Uterus (tissue), 3 donors: ENCODE measurements at regions not wholly inside any gene's neighbourhood (a gene's known extent, or its start where the extent isn't known, plus 50 kb on each side); places are given as distances from the start of the nearest gene placed in this dataset.

Source experiments
- DNase-seq, 2 donors: peaks; one replicate each; pipeline ENCODE4 v3.0.0-alpha.2; 2019 to 2020
- H3K27ac ChIP-seq, 2 donors: fragments of 200-600 bp; sonication (generic); 1 replicate in 1 of 2; 2 replicates in 1 of 2; pipeline ENCODE4 v1.5.1; 2016 to 2018
- H3K27me3 ChIP-seq, 2 donors: fragments of 200-600 bp; sonication (generic); one replicate each; pipeline ENCODE4 v1.5.1; 2018 to 2019; ENCODE audit warnings: control low read depth in 1 of 2
- H3K36me3 ChIP-seq, 2 donors: fragments of 200-600 bp; sonication (generic); one replicate each; pipeline ENCODE4 v1.5.1; 2019; ENCODE audit warnings: control low read depth in 1 of 2
- H3K4me1 ChIP-seq, 2 donors: fragments of 200-600 bp; sonication (generic); one replicate each; pipeline ENCODE4 v1.5.1; 2018 to 2019; ENCODE audit warnings: control low read depth in 1 of 2
- H3K4me3 ChIP-seq, 2 donors: fragments of 200-600 bp; sonication (generic); 1 replicate in 1 of 2; 2 replicates in 1 of 2; pipeline ENCODE4 v1.5.1; 2018 to 2019; ENCODE audit warnings: mild to moderate bottlenecking in 1 of 2
- H3K9me3 ChIP-seq, 2 donors: fragments of 200-600 bp; sonication (generic); one replicate each; pipeline ENCODE4 v1.5.1; 2019; ENCODE audit warnings: control low read depth in 1 of 2
- CTCF ChIP-seq, 4 experiments: fragments of 200-600 bp in 2 of 4; fragments of 450-650 bp in 2 of 4; sonication (generic) in 2 of 4; IDR thresholded peaks; one replicate each; pipeline ENCODE4 v1.5.1; 2016 to 2019; ENCODE audit warnings: antibody characterized with exemption in 4 of 4, mild to moderate bottlenecking in 2 of 4, moderate library complexity in 1 of 4
- POLR2A ChIP-seq, 2 donors: fragments of 450-650 bp; IDR thresholded peaks; one replicate each; pipeline ENCODE4 v1.6.1; 2016; ENCODE audit warnings: antibody characterized with exemption in 2 of 2, mild to moderate bottlenecking in 1 of 2, moderate library complexity in 1 of 2
- intact Hi-C: fragments of 100-400 bp; cut with DNase I; formaldehyde crosslinking; loops from one replicate; pipeline ENCODE4 v1.15.1; 2023; ENCODE audit warnings: low total_unique reads
- donor health status: DM: yes; HTN: yes; CAD: no.

- TF ChIP-seq CTCF (IDR thresholded peaks at IDR 0.05): no peak
- TF ChIP-seq POLR2A (IDR thresholded peaks at IDR 0.05): no peak
- intact Hi-C loops: no loop called here
- H3K4me1 ChIP-seq: no peaks in the 10 kb centered on the region
- no peak overlapping the region for H3K4me3 ChIP-seq
- no peak for DNase-seq
- no peaks in the 10 kb centered on the region for H3K27me3 ChIP-seq
- H3K36me3 ChIP-seq: no peaks in the 10 kb centered on the region
- H3K27ac ChIP-seq: no peak overlapping the region
- no peaks in the 10 kb centered on the region for H3K9me3 ChIP-seq
Observed at GRCh38 chr17:72432143-72432621, 311.4 kb downstream of the SOX9 start.

GRCh38 chr17:72432881-72433280, 312.1 kb downstream of the SOX9 start:
- no peak overlapping the region for H3K27ac ChIP-seq
- H3K4me1 ChIP-seq: no peaks in the 10 kb centered on the region
- no peak for DNase-seq
- no peaks in the 10 kb centered on the region for H3K36me3 ChIP-seq
- intact Hi-C loops: no loop called here
- TF ChIP-seq CTCF (IDR thresholded peaks at IDR 0.05) (no peak), POLR2A (IDR thresholded peaks at IDR 0.05) (no peak)
- no peaks in the 10 kb centered on the region for H3K9me3 ChIP-seq
- no peaks in the 10 kb centered on the region for H3K27me3 ChIP-seq
- no peak overlapping the region for H3K4me3 ChIP-seq

GRCh38 chr17:72433797-72434196, 313.0 kb downstream of the SOX9 start:
- TF ChIP-seq CTCF (IDR thresholded peaks at IDR 0.05) (no peak), POLR2A (IDR thresholded peaks at IDR 0.05) (no peak)
- intact Hi-C loops: no loop called here
- Histone ChIP-seq H3K27ac (no peak overlapping the region), H3K36me3 (no peaks in the 10 kb centered on the region), H3K4me1 (no peaks in the 10 kb centered on the region), H3K27me3 (no peaks in the 10 kb centered on the region), H3K4me3 (no peak overlapping the region), H3K9me3 (no peaks in the 10 kb centered on the region)
- no peak for DNase-seq

- Histone ChIP-seq H3K27ac (no peak overlapping the region), H3K4me3 (no peak overlapping the region)
- intact Hi-C loops: no loop called here
Observed at GRCh38 chr17:72434581-72434980, 313.8 kb downstream of the SOX9 start.

GRCh38 chr17:72434991-72435618, 314.3 kb downstream of the SOX9 start:
- H3K9me3 ChIP-seq: no peaks in the 10 kb centered on the region
- H3K27ac ChIP-seq: no peak overlapping the region
- no peaks in the 10 kb centered on the region for H3K36me3 ChIP-seq
- intact Hi-C loops: no loop called here
- no peaks in the 10 kb centered on the region for H3K4me1 ChIP-seq
- no peak overlapping the region for H3K4me3 ChIP-seq
- H3K27me3 ChIP-seq: no peaks in the 10 kb centered on the region
- TF ChIP-seq CTCF (IDR thresholded peaks at IDR 0.05) (no peak), POLR2A (IDR thresholded peaks at IDR 0.05) (no peak)
- no peak for DNase-seq

More at GRCh38 chr17:72434581-72434980, 313.8 kb downstream of the SOX9 start:
- TF ChIP-seq POLR2A (IDR thresholded peaks at IDR 0.05): no peak
- no peaks in the 10 kb centered on the region for H3K9me3 ChIP-seq
- DNase-seq: no peak
- no peaks in the 10 kb centered on the region for H3K27me3 ChIP-seq
- no peaks in the 10 kb centered on the region for H3K4me1 ChIP-seq
- H3K36me3 ChIP-seq: no peaks in the 10 kb centered on the region

GRCh38 chr17:72438783-72439182, 318.0 kb downstream of the SOX9 start:
- TF ChIP-seq POLR2A (IDR thresholded peaks at IDR 0.05): no peak
- TF ChIP-seq CTCF (IDR thresholded peaks at IDR 0.05): no peak
- Histone ChIP-seq H3K9me3 (no peaks in the 10 kb centered on the region), H3K36me3 (no peaks in the 10 kb centered on the region), H3K27me3 (no peaks in the 10 kb centered on the region), H3K27ac (no peak overlapping the region), H3K4me1 (no peaks in the 10 kb centered on the region), H3K4me3 (no peak overlapping the region)
- intact Hi-C loops: no loop called here
- no peak for DNase-seq
